Transverse colon (tissue), 4 donors: ENCODE measurements at regions not wholly inside any gene's neighbourhood (a gene's known extent, or its start where the extent isn't known, plus 50 kb on each side); places are given as distances from the start of the nearest gene placed in this dataset.
"Not testable (repeated sequence)": the region's sequence is repeated elsewhere in the genome, so short reads cannot be mapped to it uniquely, and the experiment has no call there.

Experiments
- POLR2A ChIP-seq: fragments of 450-650 bp; IDR thresholded peaks from one replicate; pipeline ENCODE4 v1.6.1; 2016; ENCODE audit warnings: antibody characterized with exemption, mild to moderate bottlenecking, moderate library complexity
- POLR2AphosphoS5 ChIP-seq, 3 donors: sonication (generic); formaldehyde crosslinking; IDR thresholded peaks; one replicate each; pipeline ENCODE4 v1.6.1; 2016; ENCODE audit warnings: antibody characterized with exemption in 3 of 3
- TF ChIP-seq, protein P1 (sequence below), 5 experiments: fragments of 200-600 bp in 3 of 5; fragments of 450-650 bp in 2 of 5; sonication (generic) in 3 of 5; IDR thresholded peaks; 1 replicate in 2 of 5; 2 replicates in 3 of 5; pipeline ENCODE4 v1.5.1; 2016 to 2017; ENCODE audit warnings: antibody characterized with exemption in 5 of 5, inconsistent platforms in 3 of 5, mild to moderate bottlenecking in 2 of 5, moderate library complexity in 1 of 5

DNA sequence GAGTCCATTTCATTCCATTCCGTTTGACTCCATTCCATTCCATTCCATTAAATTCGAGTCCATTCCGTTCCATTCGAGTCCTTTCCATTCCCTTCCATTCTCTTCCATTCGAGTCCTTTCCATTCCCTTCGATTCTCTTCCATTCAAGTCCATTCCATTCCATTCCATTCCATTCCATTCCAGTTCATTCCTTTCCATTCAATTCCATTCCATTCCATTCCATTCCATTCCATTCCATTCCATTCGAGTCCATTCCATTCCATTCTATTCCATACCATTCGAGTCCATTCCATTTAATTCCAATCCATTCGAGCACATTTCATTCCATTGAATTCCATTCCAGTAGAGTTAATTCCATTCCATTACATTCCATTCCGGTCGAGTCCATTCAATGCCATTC, 1130.9 kb downstream of the RPIA start:
- TF ChIP-seq, protein P1, sequence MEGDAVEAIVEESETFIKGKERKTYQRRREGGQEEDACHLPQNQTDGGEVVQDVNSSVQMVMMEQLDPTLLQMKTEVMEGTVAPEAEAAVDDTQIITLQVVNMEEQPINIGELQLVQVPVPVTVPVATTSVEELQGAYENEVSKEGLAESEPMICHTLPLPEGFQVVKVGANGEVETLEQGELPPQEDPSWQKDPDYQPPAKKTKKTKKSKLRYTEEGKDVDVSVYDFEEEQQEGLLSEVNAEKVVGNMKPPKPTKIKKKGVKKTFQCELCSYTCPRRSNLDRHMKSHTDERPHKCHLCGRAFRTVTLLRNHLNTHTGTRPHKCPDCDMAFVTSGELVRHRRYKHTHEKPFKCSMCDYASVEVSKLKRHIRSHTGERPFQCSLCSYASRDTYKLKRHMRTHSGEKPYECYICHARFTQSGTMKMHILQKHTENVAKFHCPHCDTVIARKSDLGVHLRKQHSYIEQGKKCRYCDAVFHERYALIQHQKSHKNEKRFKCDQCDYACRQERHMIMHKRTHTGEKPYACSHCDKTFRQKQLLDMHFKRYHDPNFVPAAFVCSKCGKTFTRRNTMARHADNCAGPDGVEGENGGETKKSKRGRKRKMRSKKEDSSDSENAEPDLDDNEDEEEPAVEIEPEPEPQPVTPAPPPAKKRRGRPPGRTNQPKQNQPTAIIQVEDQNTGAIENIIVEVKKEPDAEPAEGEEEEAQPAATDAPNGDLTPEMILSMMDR (IDR thresholded peaks at IDR 0.05), result not testable (repeated sequence)
- not testable (repeated sequence) for TF ChIP-seq POLR2A; POLR2AphosphoS5 (IDR thresholded peaks at IDR 0.05)
